HCT116 (cell line): ENCODE measurements at regions not wholly inside any gene's neighbourhood (a gene's known extent, or its start where the extent isn't known, plus 50 kb on each side); places are given as distances from the start of the nearest gene placed in this dataset.

ENCODE experiments used
- ATAC-seq: fragments of 200-7000 bp; cut with Tn5 transposase; 2 replicates; pipeline ENCODE4 v1.9.1; 2020; ENCODE audit warnings: mild to moderate bottlenecking, moderate library complexity
- BruUV-seq: library from RNA; stranded (reverse); fragments of 400-500 nt; replicated peaks from 2 replicates; lab custom pipeline; 2021; lab: Mats Ljungman, UMichigan
- CTCF ChIA-PET: fragments of 300-600 bp; sonication (Branson Sonifier 250); formaldehyde crosslinking; loops from one replicate; lab custom pipeline; 2021; ENCODE audit warnings: antibody characterized with exemption; lab: Charles Lee
- POLR2A ChIA-PET: fragments of 300-600, 350-600 bp; sonication (Branson Sonifier 250); formaldehyde crosslinking; loops from one replicate; lab custom pipeline; 2021; ENCODE audit warnings: antibody characterized with exemption; lab: Charles Lee
- RAD21 ChIA-PET, 2 experiments: fragments of 300-600 bp; sonication (Branson Sonifier 250); formaldehyde crosslinking; loops; one replicate each; lab custom pipeline; 2023; ENCODE audit warnings: low total read pairs in 2 of 2; ENCODE audit not compliant: uncharacterized antibody in 2 of 2, unreplicated experiment in 2 of 2, low non-redundant PET in 1 of 2; lab: Charles Lee
- DNase-seq: peaks from one replicate; pipeline ENCODE4 v3.0.0-alpha.2; 2010; ENCODE audit warnings: low read depth, low spot score
- H2AFZ ChIP-seq: fragments of 200-600 bp; shearing (Covaris generic), sonication (generic); 2 replicates; pipeline ENCODE4 v1.6.1; 2017; ENCODE audit warnings: low read depth, mixed run types, mixed read lengths, antibody characterized with exemption, low read length; ENCODE audit not compliant: poor library complexity, severe bottlenecking
- H3K27ac ChIP-seq: 2 replicates; pipeline ENCODE4 v1.5.1; 2012; ENCODE audit warnings: low read depth, low read length
- H3K27me3 ChIP-seq: fragments of 200-600 bp; sonication (generic); 2 replicates; pipeline ENCODE4 v1.6.1; 2016; ENCODE audit warnings: mixed run types, low read length, mixed read lengths; ENCODE audit not compliant: insufficient read depth
- H3K36me3 ChIP-seq, 2 experiments: fragments of 200-500 bp in 1 of 2; fragments of 200-600 bp in 1 of 2; sonication (Bioruptor generic) in 1 of 2; sonication (generic) in 1 of 2; 2 replicates each; pipeline versions ENCODE4 v1.5.1 to v1.6.1; 2014 to 2016; ENCODE audit warnings: low read length in 2 of 2, inconsistent platforms in 1 of 2, mixed read lengths in 1 of 2, mixed run types in 1 of 2; ENCODE audit not compliant: insufficient read depth in 2 of 2, control insufficient read depth in 1 of 2
- H3K4me1 ChIP-seq, 2 experiments: fragments of 200-600 bp in 1 of 2; sonication (generic) in 1 of 2; 2 replicates each; pipeline versions ENCODE4 v1.5.1 to v1.6.1; 2012 to 2017; ENCODE audit warnings: low read length in 2 of 2, inconsistent platforms in 1 of 2, mild to moderate bottlenecking in 1 of 2, mixed read lengths in 1 of 2, mixed run types in 1 of 2, moderate library complexity in 1 of 2; ENCODE audit not compliant: insufficient read depth in 2 of 2, control insufficient read depth in 1 of 2
- H3K4me2 ChIP-seq: fragments of 200-600 bp; sonication (generic); 2 replicates; pipeline ENCODE4 v1.6.1; 2017; ENCODE audit warnings: mixed run types, low read length, mixed read lengths
- H3K4me3 ChIP-seq, 2 experiments: fragments of 200-600 bp in 1 of 2; sonication (generic) in 1 of 2; replicated peaks in 1 of 2; 2 replicates each; pipeline ENCODE4 v1.5.1; 2011 to 2016; ENCODE audit warnings: low read length in 2 of 2, control low read depth in 1 of 2, low read depth in 1 of 2, mild to moderate bottlenecking in 1 of 2, mixed read lengths in 1 of 2, mixed run types in 1 of 2
- H3K79me2 ChIP-seq: fragments of 200-600 bp; sonication (generic); 2 replicates; pipeline ENCODE4 v1.6.1; 2017; ENCODE audit warnings: mild to moderate bottlenecking, mixed run types, low read length, moderate library complexity, mixed read lengths; ENCODE audit not compliant: insufficient read depth
- H3K9ac ChIP-seq: fragments of 200-600 bp; sonication (generic); 2 replicates; pipeline ENCODE4 v1.6.1; 2016; ENCODE audit warnings: low read length, mixed read lengths
- H3K9me2 ChIP-seq: fragments of 200-600 bp; sonication (generic), shearing (Covaris generic); 2 replicates; pipeline ENCODE4 v1.6.1; 2017; ENCODE audit warnings: mixed run types, mild to moderate bottlenecking, moderate library complexity; ENCODE audit not compliant: insufficient read depth
- H3K9me3 ChIP-seq, 2 experiments: fragments of 200-500 bp in 1 of 2; fragments of 200-600 bp in 1 of 2; sonication (Bioruptor generic) in 1 of 2; sonication (generic) in 1 of 2; 2 replicates each; pipeline ENCODE4 v1.6.1; 2014 to 2017; ENCODE audit warnings: low read length in 2 of 2, mixed read lengths in 2 of 2, inconsistent platforms in 1 of 2, low read depth in 1 of 2, mild to moderate bottlenecking in 1 of 2, mixed run types in 1 of 2, moderate library complexity in 1 of 2; ENCODE audit not compliant: control insufficient read depth in 1 of 2, insufficient read depth in 1 of 2
- H4K20me1 ChIP-seq: fragments of 200-600 bp; sonication (generic), shearing (Covaris generic); 2 replicates; pipeline ENCODE4 v1.6.1; 2017; ENCODE audit warnings: mixed run types, mild to moderate bottlenecking, moderate library complexity; ENCODE audit not compliant: insufficient read depth
- CBX3 ChIP-seq: IDR thresholded peaks from 2 replicates; pipeline ENCODE4 v1.6.1; 2012; ENCODE audit warnings: low read depth
- CEBPB ChIP-seq: IDR thresholded peaks from 2 replicates; pipeline ENCODE4 v1.6.1; 2012; ENCODE audit warnings: low read depth
- EZH2phosphoT487 ChIP-seq: fragments of 200-600 bp; IDR thresholded peaks from 2 replicates; pipeline ENCODE4 v1.6.1; 2018; ENCODE audit warnings: antibody characterized with exemption, borderline replicate concordance
- POLR2A ChIP-seq: IDR thresholded peaks from 2 replicates; pipeline ENCODE4 v1.7.0; 2011; ENCODE audit warnings: borderline replicate concordance; ENCODE audit not compliant: insufficient read depth, insufficient read length; ENCODE audit errors: extremely low read depth
- SIN3A ChIP-seq: IDR thresholded peaks from 2 replicates; pipeline ENCODE4 v1.6.1; 2012; ENCODE audit warnings: low read depth
- YY1 ChIP-seq: IDR thresholded peaks from 2 replicates; pipeline ENCODE4 v1.6.1; 2011; ENCODE audit warnings: low read length, low read depth, moderate library complexity, mild to moderate bottlenecking; ENCODE audit not compliant: insufficient replicate concordance; ENCODE audit errors: extremely low read depth
- intact Hi-C: fragments of 100-400 bp; cut with micrococcal nuclease; formaldehyde crosslinking; loops from 2 replicates; pipeline ENCODE4 v1.10.0; 2022

- H3K36me3 ChIP-seq: no peaks in the 10 kb centered on the region; a peak in 1 of 4 replicates
- POLR2A ChIA-PET: no interaction called here
- no peaks in the 10 kb centered on the region for H3K4me1 ChIP-seq
- intact Hi-C loops: no loop called here
- H3K9ac ChIP-seq: no peak overlapping the region
- peaks cover 7 to 18% of the 10 kb centered on the region in 2 experiments; a peak in 2 of 4 replicates for H3K9me3 ChIP-seq
- no peaks in the 10 kb centered on the region for H3K79me2 ChIP-seq
- TF ChIP-seq CEBPB: no peak
- TF ChIP-seq POLR2A: no peak
- TF ChIP-seq EZH2phosphoT487: no peak
- DNase-seq: no peak
- H3K4me3 ChIP-seq: no peak overlapping the region
- H3K4me2 ChIP-seq: no peak overlapping the region
- CTCF ChIA-PET: no interaction called here
- RAD21 ChIA-PET: no interaction called here
- H3K27me3 ChIP-seq: no peaks in the 10 kb centered on the region
- no peaks in the 10 kb centered on the region for H3K9me2 ChIP-seq
- no peak overlapping the region for H2AFZ ChIP-seq
- no peak for ATAC-seq
- H3K27ac ChIP-seq: no peak overlapping the region
- no TSS peak for BruUV-seq
- H4K20me1 ChIP-seq: no peaks in the 10 kb centered on the region
These were observed 516.2 kb downstream of the KCTD8 start for GRCh38 chr4:43932448-43932847.

GRCh38 chr4:43943998-43944397 lies 504.6 kb downstream of the KCTD8 start:
- ATAC-seq (no peak), DNase-seq (no peak)
- intact Hi-C loops: no loop called here
- BruUV-seq: no TSS peak
- H3K36me3 ChIP-seq: no peaks in the 10 kb centered on the region
- no peaks in the 10 kb centered on the region for H3K9me2 ChIP-seq
- ChIA-PET CTCF (no interaction called here), RAD21 (no interaction called here), POLR2A (no interaction called here)
- no peaks in the 10 kb centered on the region for H3K79me2 ChIP-seq
- H2AFZ ChIP-seq: no peak overlapping the region
- no peaks in the 10 kb centered on the region for H3K4me1 ChIP-seq
- TF ChIP-seq SIN3A (no peak), CBX3 (no peak), CEBPB (no peak), YY1 (no peak)
- H4K20me1 ChIP-seq: no peaks in the 10 kb centered on the region
- H3K27me3 ChIP-seq: no peaks in the 10 kb centered on the region
- H3K9ac ChIP-seq: no peak overlapping the region
- H3K4me2 ChIP-seq: no peak overlapping the region
- no peak overlapping the region for H3K27ac ChIP-seq
- H3K9me3 ChIP-seq: peaks cover 9 to 17% of the 10 kb centered on the region in 2 experiments; a peak in 2 of 4 replicates
- H3K4me3 ChIP-seq: no peak overlapping the region
